Activated CD4-positive, alpha-beta memory T cell treated with anti-CD3 and anti-CD28 coated beads, Interleukin-2, amount 10 ng/mL, durations not matched to agents 7 days and 5 days (primary cell): ENCODE measurements at regions not wholly inside any gene's neighbourhood (a gene's known extent, or its start where the extent isn't known, plus 50 kb on each side); places are given as distances from the start of the nearest gene placed in this dataset.
"Not testable (repeated sequence)": the region's sequence is repeated elsewhere in the genome, so short reads cannot be mapped to it uniquely, and the experiment has no call there.

Source experiments
- CTCF ChIA-PET: fragments of 350-600 bp; sonication (Branson Sonifier 250); formaldehyde crosslinking; loops from one replicate; lab custom pipeline; 2021; ENCODE audit warnings: antibody characterized with exemption, inconsistent platforms; lab: Charles Lee
- POLR2A ChIA-PET: fragments of 350-600 bp; sonication (Branson Sonifier 250); formaldehyde crosslinking; loops from one replicate; lab custom pipeline; 2021; ENCODE audit warnings: antibody characterized with exemption; lab: Charles Lee
- DNase-seq: peaks from one replicate; pipeline ENCODE4 v3.0.0-alpha.2; 2020
- H3K27ac Mint-ChIP-seq: one replicate; pipeline ENCODE4 v1.8.0; 2021; ENCODE audit warnings: mild to moderate bottlenecking, mixed read lengths
- H3K27me3 Mint-ChIP-seq: one replicate; pipeline ENCODE4 v1.8.0; 2021; ENCODE audit warnings: mixed read lengths
- H3K36me3 Mint-ChIP-seq: one replicate; pipeline ENCODE4 v1.8.0; 2021; ENCODE audit warnings: low read depth, mixed read lengths
- H3K4me1 Mint-ChIP-seq: one replicate; pipeline ENCODE4 v1.8.0; 2021; ENCODE audit warnings: mixed read lengths
- H3K4me3 Mint-ChIP-seq: one replicate; pipeline ENCODE4 v1.8.0; 2021; ENCODE audit warnings: mild to moderate bottlenecking, mixed read lengths
- H3K9me3 Mint-ChIP-seq: one replicate; pipeline ENCODE4 v1.8.0; 2021; ENCODE audit warnings: mixed read lengths

DNA sequence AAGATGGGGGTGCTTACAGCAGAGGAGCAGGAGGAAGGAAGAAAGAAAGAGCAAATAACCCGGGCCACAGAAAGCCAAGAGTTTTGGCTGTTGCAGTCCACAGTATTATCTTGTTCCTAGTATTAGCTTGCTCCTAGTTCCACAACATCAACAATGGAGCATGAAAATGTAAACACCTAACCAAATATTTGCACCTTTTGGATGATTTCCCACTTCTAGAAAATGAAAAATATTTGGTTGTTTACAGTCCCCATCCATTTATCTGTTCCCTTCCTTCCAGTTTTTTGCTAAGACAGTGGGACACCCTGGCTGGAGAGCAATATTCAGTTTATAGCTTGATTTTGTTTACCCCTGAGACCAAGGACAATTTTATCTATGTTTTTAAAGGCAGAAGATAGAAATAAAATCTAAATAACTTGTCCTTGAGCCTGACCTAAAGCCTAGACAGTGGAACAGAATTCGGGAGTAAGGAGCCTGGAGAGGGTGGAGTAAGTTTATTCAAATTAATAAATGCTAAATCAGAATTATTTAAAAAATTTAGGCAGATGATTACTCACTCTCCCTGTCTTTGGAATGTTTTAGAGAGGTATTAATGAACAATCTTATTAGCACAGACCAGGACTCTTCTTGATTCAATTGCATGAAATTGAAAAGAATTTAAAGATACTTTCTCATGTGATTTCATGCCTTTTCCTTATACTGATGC lies 51.6 kb downstream of the RESF1 start:
- ChIA-PET POLR2A (interaction anchor here (1.1 kb wide), 1 partner anchor 10 kb away, joined by 5 read pairs; no protein-coding TSS in a partner anchor), CTCF (no interaction called here)
- no peak for DNase-seq
- no peaks in the 10 kb centered on the region for H3K9me3 Mint-ChIP-seq
- peaks cover 3% of the 10 kb centered on the region for H3K36me3 Mint-ChIP-seq
- no peaks in the 10 kb centered on the region for H3K27me3 Mint-ChIP-seq
- H3K4me1 Mint-ChIP-seq: no peaks in the 10 kb centered on the region
- H3K4me3 Mint-ChIP-seq: no peak overlapping the region
- H3K27ac Mint-ChIP-seq: no peak overlapping the region

DNA sequence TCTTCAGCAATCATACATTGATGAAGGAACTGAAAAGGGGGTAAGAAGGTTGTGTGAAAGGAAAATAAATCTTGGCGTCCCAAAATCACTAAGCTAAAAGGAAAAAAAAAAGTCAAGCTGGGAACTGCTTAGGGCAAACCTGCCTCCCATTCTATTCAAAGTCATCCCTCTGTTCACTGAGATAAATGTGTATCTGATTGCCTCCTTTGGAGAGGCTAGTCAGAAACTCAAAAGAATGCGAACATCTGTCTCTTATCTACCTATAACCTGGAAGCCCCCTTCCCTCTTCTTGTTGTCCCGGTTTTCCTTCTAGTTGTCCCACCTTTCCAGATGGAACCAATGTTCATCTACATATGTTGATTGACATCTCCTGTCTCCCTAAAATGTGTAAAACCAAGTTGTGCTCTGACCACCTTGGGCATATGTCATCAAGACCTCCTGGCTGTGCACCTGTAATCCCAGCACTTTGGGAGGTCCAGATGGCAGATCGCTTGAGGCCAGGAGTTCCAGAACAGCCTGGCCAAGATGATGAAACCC lies 53.1 kb downstream of the RESF1 start:
- H3K27me3 Mint-ChIP-seq: no peaks in the 10 kb centered on the region
- H3K4me1 Mint-ChIP-seq: no peaks in the 10 kb centered on the region
- no peaks in the 10 kb centered on the region for H3K9me3 Mint-ChIP-seq
- H3K36me3 Mint-ChIP-seq: no peaks in the 10 kb centered on the region
- no peak overlapping the region for H3K27ac Mint-ChIP-seq
- CTCF ChIA-PET: no interaction called here
- POLR2A ChIA-PET: no interaction called here
- no peak for DNase-seq
- no peak overlapping the region for H3K4me3 Mint-ChIP-seq

DNA sequence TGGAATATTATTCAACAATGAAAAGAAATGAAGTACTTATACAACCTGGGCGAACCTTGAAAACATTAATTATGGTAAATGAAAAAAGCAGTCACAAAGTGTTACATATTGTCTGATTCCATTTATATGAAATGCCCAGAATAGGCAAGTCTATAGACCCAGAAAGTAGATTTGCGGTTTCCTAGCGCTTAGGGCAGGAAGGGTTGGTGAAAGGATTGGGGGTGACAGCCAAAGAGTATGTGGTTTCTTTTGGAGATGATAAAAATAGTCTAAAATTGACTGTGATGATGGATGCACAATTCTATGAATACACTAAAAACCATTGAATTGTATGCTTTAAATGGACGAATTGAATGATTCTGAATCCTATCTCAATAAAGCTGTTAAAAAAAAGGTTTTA lies 55.8 kb downstream of the RESF1 start:
- Mint-ChIP-seq H3K27me3 (no peaks in the 10 kb centered on the region), H3K4me1 (no peaks in the 10 kb centered on the region), H3K36me3 (no peaks in the 10 kb centered on the region), H3K9me3 (no peaks in the 10 kb centered on the region), H3K27ac (no peak overlapping the region), H3K4me3 (no peak overlapping the region)
- DNase-seq: no peak
- CTCF ChIA-PET: interaction anchor here (0.7 kb wide), 1 partner anchor 213 kb away, joined by 3 read pairs; no protein-coding TSS in a partner anchor
- POLR2A ChIA-PET: no interaction called here

DNA sequence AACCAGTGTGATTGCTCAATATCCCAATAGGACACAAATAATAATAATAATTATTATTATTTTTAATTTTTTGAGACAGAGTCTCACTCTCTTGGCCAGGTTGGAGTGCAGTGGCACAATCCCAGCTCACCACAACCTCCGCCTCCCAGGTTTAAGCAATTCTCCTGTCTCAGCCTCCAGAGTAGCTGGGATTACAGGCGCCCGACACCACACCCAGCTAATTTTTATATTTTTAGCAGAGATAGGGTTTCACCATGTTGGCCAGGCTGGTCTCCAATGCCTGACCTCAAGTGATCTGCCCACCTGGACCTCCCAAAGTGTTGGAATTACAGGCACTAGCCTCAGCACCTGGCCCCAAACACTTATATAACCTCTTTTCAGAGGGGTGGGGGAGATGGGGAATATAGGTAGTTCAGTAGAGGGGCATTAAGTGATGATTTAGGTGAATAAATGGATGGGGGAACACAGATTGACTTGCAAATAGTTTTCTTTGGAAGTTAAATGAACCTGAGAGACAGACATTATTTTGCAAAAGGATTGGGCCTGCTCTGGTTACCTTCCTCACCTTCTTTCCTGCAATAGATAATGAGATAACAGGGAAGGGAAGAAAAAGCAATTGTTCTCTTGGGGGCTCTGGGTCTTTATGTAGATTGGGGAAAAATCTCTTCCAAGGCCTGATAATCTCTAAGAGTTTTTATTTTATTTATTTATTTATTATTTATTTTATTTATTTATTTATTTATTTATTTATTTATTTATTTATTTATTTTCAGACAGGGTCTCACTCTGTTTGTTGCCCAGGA lies 57.7 kb downstream of the RESF1 start:
- CTCF ChIA-PET: interaction anchor here (0.6 kb wide), 1 partner anchor 199 kb away, joined by 3 read pairs; no protein-coding TSS in a partner anchor
- H3K9me3 Mint-ChIP-seq: peaks cover 6% of the 10 kb centered on the region
- DNase-seq: no peak
- H3K36me3 Mint-ChIP-seq: peaks cover 6% of the 10 kb centered on the region
- H3K27me3 Mint-ChIP-seq: no peaks in the 10 kb centered on the region
- POLR2A ChIA-PET: no interaction called here
- H3K4me1 Mint-ChIP-seq: peaks cover 16% of the 10 kb centered on the region
- no peak overlapping the region for H3K27ac Mint-ChIP-seq
- H3K4me3 Mint-ChIP-seq: no peak overlapping the region

DNA sequence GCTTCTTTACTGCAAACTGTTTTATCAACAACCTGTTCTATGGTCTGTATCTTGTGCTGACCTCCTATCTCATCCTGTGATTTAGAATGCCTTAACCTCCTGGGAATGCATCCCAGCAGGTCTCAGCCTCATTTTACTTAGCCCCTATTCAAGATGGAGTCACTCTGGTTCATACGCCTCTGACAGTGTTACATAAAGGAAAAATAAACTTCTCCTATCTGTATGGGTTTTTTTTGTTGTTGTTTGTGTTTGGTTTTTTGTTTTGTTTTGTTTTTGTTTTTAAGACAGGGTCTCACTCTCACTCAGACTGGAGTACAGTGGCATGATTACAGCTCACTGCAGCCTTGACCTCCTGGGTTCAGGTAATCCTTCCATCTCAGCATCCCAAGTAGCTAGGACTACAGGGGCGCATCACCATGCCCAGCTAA lies 62.1 kb downstream of the RESF1 start:
- DNase-seq: no peak
- Mint-ChIP-seq H3K9me3 (peaks cover 14% of the 10 kb centered on the region), H3K36me3 (peaks cover 17% of the 10 kb centered on the region), H3K4me3 (no peak overlapping the region), H3K27ac (no peak overlapping the region), H3K27me3 (no peaks in the 10 kb centered on the region), H3K4me1 (peaks cover 30% of the 10 kb centered on the region)
- ChIA-PET POLR2A (no interaction called here), CTCF (no interaction called here)

- POLR2A ChIA-PET, CTCF ChIA-PET, H3K4me3 Mint-ChIP-seq, H3K27ac Mint-ChIP-seq, H3K27me3 Mint-ChIP-seq, DNase-seq: not testable (repeated sequence)
- Mint-ChIP-seq H3K4me1 (peaks cover 36% of the 10 kb centered on the region), H3K9me3 (peaks cover 14% of the 10 kb centered on the region), H3K36me3 (peaks cover 17% of the 10 kb centered on the region)
Observed at GRCh38 chr12:32022387-32022786, 63.2 kb downstream of the RESF1 start.

GRCh38 chr12:32023861-32024260 lies 64.6 kb downstream of the RESF1 start:
- peaks cover 17% of the 10 kb centered on the region for H3K36me3 Mint-ChIP-seq
- H3K4me3 Mint-ChIP-seq, CTCF ChIA-PET, DNase-seq, H3K27ac Mint-ChIP-seq, H3K27me3 Mint-ChIP-seq, POLR2A ChIA-PET: not testable (repeated sequence)
- peaks cover 36% of the 10 kb centered on the region for H3K4me1 Mint-ChIP-seq
- H3K9me3 Mint-ChIP-seq: peaks cover 14% of the 10 kb centered on the region

- POLR2A ChIA-PET: interaction anchor here (1.0 kb wide), 1 partner anchor 372 kb away, joined by 3 read pairs; no protein-coding TSS in a partner anchor
- H3K27ac Mint-ChIP-seq: no peak overlapping the region
- H3K4me1 Mint-ChIP-seq: peaks cover 36% of the 10 kb centered on the region
- H3K36me3 Mint-ChIP-seq: peaks cover 17% of the 10 kb centered on the region
- H3K4me3 Mint-ChIP-seq: no peak overlapping the region
- no peak for DNase-seq
- H3K27me3 Mint-ChIP-seq: no peaks in the 10 kb centered on the region
- CTCF ChIA-PET: no interaction called here
- peaks cover 14% of the 10 kb centered on the region for H3K9me3 Mint-ChIP-seq
Observed at GRCh38 chr12:32024884-32025592, 65.8 kb downstream of the RESF1 start.

GRCh38 chr12:32025906-32026305 lies 66.7 kb downstream of the RESF1 start:
- no peaks in the 10 kb centered on the region for H3K27me3 Mint-ChIP-seq
- POLR2A ChIA-PET: interaction anchor here (0.9 to 1.1 kb wide), 2 partner anchors 67 to 130 kb away, joined by 3 read pairs; partner anchors contain the start of gene RESF1
- H3K4me1 Mint-ChIP-seq: peaks cover 30% of the 10 kb centered on the region
- H3K9me3 Mint-ChIP-seq: peaks cover 14% of the 10 kb centered on the region
- H3K4me3 Mint-ChIP-seq: no peak overlapping the region
- peak; percentile 68 for DNase-seq
- peak overlapping the region; percentile 67 for H3K27ac Mint-ChIP-seq
- H3K36me3 Mint-ChIP-seq: peaks cover 14% of the 10 kb centered on the region
- CTCF ChIA-PET: interaction anchor here (0.7 kb wide), 1 partner anchor 311 kb away, joined by 3 read pairs; no protein-coding TSS in a partner anchor

DNA sequence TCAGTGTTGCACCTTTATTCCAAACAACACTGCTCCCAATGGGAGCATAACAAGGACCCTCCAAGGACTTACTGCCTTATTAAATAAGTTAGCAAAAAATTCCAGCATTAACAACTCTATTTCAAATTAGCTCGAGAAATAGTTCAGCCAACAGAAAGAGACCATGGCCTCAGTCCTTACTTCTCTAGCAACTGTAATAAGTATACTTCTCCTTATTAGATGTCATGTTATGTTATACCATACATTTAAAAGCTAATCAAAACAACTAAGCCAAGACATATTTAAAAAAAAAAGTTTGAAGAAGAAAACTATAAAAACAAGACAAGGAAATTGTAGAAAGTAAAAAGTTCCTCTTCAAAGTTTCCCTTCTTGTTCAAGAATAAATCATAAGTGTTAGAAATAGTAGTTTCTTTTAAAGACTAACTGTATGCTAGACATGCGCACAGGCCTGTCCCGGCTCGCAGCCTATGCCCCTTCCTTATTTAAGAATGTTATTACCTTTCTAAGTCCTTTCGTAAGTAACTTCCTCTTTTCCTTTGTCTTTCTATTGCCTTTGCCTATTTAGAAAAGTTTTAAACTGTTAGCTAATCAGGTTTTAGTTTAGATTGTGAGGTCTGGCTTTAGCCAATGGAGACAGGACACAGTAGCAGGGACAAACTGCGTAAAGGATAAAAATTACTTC lies 68.6 kb downstream of the RESF1 start:
- Mint-ChIP-seq H3K9me3 (peaks cover 5% of the 10 kb centered on the region), H3K4me3 (no peak overlapping the region), H3K36me3 (peaks cover 6% of the 10 kb centered on the region), H3K4me1 (peaks cover 20% of the 10 kb centered on the region), H3K27me3 (no peaks in the 10 kb centered on the region), H3K27ac (no peak overlapping the region)
- POLR2A ChIA-PET: interaction anchor here (1.6 kb wide), 1 partner anchor 112 kb away, joined by 3 read pairs; no protein-coding TSS in a partner anchor
- DNase-seq: no peak
- CTCF ChIA-PET: interaction anchor here (0.6 to 1.3 kb wide), 3 partner anchors 14 to 375 kb away, joined by 3 to 4 read pairs (median 3); no protein-coding TSS in a partner anchor

DNA sequence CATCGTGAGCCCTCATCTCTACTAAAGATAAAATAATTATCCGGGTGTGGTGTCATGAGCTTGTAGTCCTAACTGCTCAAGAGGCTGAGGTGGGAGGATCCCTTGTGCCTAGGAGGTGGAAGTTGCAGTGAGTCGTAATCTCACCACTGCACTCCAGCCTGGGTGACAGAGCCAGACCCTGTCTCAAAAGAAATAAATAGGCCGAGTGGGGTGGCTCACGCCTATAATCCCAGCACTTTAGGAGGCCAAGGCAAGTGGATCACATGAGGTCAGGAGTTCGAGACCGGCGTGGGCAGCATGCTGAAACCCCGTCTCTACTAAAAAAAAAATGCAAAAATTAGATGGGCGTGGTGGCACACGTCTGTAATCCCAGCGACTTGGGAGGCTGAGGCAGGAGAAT lies 70.9 kb downstream of the RESF1 start:
- peaks cover 16% of the 10 kb centered on the region for H3K4me1 Mint-ChIP-seq
- DNase-seq: no peak
- H3K9me3 Mint-ChIP-seq: no peaks in the 10 kb centered on the region
- no peaks in the 10 kb centered on the region for H3K27me3 Mint-ChIP-seq
- no peak overlapping the region for H3K27ac Mint-ChIP-seq
- H3K4me3 Mint-ChIP-seq: no peak overlapping the region
- no peaks in the 10 kb centered on the region for H3K36me3 Mint-ChIP-seq
- CTCF ChIA-PET: interaction anchor here (0.6 kb wide), 1 partner anchor 384 kb away, joined by 3 read pairs; no protein-coding TSS in a partner anchor
- POLR2A ChIA-PET: no interaction called here

GRCh38 chr12:32030676-32031075 lies 71.5 kb downstream of the RESF1 start:
- Mint-ChIP-seq H3K27me3 (no peaks in the 10 kb centered on the region), H3K4me3 (no peak overlapping the region), H3K36me3 (no peaks in the 10 kb centered on the region), H3K27ac (no peak overlapping the region), H3K4me1 (peaks cover 13% of the 10 kb centered on the region), H3K9me3 (no peaks in the 10 kb centered on the region)
- ChIA-PET CTCF (no interaction called here), POLR2A (no interaction called here)
- no peak for DNase-seq
